Suppressor macrophage treated with lipopolysaccharide for 1 hour (primary cell): ENCODE measurements at regions not wholly inside any gene's neighbourhood (a gene's known extent, or its start where the extent isn't known, plus 50 kb on each side); places are given as distances from the start of the nearest gene placed in this dataset.
"Not testable (repeated sequence)": the region's sequence is repeated elsewhere in the genome, so short reads cannot be mapped to it uniquely, and the experiment has no call there.

Experiments used
- DNase-seq, 3 donors: peaks; one replicate each; pipeline ENCODE4 v3.0.0-alpha.2; 2020 to 2022

- DNase-seq = not testable (repeated sequence)
Observed at GRCh38 chrX:128954697-128955096, 568.6 kb downstream of the SMARCA1 start.

GRCh38 chrX:128931071-128931470, 592.2 kb downstream of the SMARCA1 start:
- no peak for DNase-seq

DNA sequence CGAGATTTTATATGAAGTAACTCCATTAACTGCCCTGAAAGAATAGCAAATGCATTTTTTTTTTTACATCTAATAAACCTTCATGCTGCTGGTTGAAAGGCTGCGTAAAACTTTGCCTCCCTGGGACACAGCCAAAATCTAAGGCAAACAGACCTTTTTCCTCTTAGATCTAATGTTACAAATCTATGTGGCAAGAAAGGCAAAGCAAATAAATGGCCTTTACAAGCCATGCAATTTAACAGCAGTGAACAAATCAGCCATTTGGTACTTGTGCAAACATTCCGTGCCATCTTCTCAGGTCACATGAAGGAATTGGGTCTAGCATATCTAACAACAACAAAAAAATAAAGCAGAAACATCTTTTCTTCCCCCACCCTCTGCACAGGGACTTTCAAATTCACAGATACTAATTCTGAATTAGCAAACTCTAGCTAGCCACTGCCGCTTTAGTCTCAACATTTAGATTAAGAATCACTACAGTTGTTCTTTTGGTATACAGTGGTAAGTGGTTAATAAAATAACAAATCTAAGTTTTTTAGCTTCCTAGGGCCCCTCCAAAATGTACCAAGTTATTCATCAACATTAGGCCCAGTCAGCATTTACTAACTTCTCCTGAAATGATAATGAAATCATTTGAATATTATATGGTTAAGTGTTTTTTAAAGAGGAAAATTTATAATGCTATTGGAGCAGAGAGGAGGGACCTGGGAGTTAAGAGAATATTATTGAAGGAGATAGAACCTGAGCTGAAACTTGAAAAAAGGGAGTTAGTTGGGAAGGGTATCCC, 593.8 kb downstream of the SMARCA1 start:
- no peak for DNase-seq

- no peak for DNase-seq
Observed at GRCh38 chrX:128928636-128929035, 594.7 kb downstream of the SMARCA1 start.

DNA sequence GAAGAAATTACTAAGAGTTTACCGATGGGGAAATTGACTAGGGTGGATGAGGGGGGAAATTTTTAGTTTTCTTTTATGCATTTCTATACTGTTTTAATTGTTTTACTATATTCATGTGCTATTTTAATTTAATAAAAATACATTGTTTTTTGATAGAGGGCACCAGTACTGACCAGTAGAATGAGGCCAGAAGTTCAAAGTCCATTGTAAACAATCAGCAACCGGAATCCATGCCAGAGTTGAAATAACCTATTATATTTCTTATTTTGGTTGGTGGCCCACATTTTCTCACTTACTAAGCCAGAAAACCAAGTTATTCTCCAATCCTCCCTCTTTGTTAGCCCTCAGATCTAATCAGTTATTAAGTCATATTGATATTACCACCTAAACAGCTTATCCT, 595.9 kb downstream of the SMARCA1 start:
- no peak for DNase-seq

DNA sequence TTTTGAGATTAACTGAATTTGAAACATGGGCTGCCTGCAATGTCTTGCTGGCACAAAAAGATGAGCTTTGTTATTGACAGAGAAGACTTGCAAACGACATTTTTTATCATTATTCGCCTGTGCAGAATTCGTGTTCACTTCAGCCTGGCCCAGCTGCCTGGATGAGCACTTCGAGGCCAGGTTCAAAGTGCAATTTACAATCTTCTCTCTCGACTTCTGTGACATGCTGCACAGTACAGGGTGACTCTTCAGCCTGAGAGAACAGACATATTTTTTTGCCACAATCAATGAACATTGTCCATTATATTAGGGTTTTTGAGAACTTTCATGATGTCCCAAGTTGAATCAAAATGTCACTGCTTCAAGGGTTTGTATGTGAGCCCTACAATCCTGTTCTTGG, 616.5 kb downstream of the SMARCA1 start:
- DNase-seq = no peak

GRCh38 chrX:128901018-128901417, 622.3 kb downstream of the SMARCA1 start:
- no peak for DNase-seq

DNA sequence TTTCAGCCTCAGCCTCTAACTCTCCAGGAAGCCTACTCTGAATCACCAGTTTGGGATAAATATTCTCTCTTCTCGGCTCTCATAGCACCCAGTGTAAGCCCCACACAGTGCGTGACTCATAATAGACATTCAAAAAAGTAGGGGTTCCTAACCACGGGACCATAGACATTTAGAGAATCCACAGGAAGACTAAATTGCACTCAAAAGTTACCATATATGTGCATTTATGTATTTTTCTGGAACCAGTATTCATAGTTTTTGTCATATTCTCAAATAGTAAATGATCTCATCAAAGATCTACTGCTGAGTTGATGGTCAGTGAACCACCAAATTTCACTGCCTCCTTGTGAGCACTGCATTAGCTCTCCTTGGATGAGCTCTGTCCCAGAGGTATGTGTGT, 625.7 kb downstream of the SMARCA1 start:
- no peak for DNase-seq

DNA sequence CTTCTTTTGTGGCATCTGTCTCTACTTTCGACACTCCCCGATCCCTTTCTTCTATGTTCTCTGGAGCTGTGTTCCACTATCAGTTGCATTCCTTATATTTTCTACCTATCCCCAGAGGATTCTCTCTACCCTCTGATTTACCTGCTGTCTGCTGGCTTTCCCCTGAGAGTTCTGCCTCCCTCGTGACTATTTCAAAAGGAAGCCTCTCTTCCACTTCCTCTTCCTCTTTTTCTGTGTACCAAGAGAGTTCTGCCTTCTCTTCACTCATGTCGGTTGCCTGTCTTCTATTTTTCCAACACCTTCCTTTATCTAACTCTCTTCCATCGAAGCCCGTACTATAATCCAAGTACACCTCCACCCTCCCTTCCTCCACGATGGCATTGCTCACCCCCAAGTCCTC, 631.7 kb downstream of the SMARCA1 start:
- DNase-seq = peak in 1 of 3 donors; percentile 1

- DNase-seq = no peak
Observed at GRCh38 chrX:128884430-128884829, 638.9 kb downstream of the SMARCA1 start.

GRCh38 chrX:128883650-128884049, 639.6 kb downstream of the SMARCA1 start:
- DNase-seq = no peak

- DNase-seq = no peak
Observed at GRCh38 chrX:128870361-128870760, 652.9 kb downstream of the SMARCA1 start.

GRCh38 chrX:128862557-128862956, 660.7 kb downstream of the SMARCA1 start:
- DNase-seq = no peak

DNA sequence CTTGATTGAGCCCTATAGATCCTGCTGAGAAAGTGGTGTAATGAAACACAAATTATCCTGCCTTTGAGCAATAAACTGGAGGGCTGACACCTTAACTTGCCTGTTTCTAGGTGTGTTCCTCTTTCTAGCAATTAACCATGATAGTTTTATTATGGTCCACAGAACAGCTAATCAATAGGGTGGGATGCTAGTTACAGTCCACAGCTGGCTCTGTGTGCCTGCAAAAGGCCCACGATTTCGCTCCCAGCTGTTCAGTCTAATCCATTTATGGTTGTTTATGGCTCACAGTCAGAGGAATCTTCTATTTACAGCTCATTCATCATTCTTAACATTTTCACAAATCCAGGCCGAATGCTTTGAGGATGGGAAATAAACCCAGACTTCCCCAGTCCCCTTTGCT, 674.9 kb downstream of the SMARCA1 start:
- DNase-seq = no peak

DNA sequence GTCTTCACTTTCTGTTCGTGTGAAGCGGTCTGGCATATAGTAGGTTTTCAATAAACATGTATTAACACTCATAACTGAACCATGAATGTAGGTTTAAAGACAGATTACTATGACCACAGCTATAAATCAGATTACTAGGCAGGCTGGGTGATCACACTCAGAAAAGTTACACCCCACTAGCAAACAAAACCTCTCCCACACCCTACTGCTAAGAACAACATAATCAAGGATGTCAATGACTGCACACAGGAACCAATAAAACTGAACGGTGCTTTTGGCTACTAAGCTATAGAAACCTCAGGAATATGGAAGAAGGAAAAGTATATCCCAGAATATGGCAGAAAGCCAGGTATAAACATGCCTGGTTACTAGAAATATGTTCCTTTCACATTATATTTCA, 676.9 kb downstream of the SMARCA1 start:
- DNase-seq = no peak

- no peak for DNase-seq
Observed at GRCh38 chrX:128818690-128819089, 704.6 kb downstream of the SMARCA1 start.

DNA sequence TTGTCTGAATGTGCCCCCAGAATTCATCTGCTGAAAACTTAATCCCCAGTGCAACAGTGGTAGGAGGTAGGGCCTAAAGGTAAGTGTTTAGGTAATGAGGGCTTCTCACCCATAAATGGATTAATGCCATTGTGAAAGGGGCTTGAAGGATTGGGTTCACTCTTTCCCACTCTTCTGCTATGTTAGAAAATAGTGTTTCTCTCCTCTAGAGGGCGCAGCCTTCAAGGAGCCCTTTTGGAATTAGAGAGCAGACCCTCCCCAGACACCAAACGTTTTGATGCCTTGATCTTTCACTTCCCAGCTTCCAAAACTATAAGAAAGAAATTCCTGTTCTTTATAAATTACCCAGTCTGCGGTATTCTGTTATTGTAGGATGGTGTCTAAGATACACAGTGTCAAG, 706.4 kb downstream of the SMARCA1 start:
- peak in 2 of 3 donors; percentile 3 to 7 for DNase-seq

- no peak for DNase-seq
Observed at GRCh38 chrX:128807367-128807766, 715.9 kb downstream of the SMARCA1 start.

GRCh38 chrX:128805236-128805635, 718.1 kb downstream of the SMARCA1 start:
- DNase-seq = no peak

GRCh38 chrX:128804828-128805227, 718.5 kb downstream of the SMARCA1 start:
- no peak for DNase-seq

DNA sequence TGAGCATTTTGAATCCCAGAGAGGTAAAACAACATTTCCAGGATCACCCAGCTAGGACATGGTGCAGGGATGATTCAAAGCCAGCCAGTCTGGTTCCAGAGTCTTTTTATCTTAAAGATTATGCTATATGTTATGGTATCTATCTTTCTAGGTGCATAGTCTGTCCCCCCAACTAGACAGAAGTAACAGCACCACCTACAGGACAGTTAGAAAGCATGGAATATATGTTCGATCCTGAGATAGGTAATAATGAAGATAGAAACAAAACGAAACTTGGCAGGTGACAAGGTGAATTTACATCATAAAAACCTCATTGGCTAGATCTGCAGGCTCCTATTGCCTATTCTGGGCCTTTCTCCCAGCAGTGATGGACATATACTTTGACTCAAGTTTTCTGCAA, 723.2 kb downstream of the SMARCA1 start:
- DNase-seq = no peak

- not testable (repeated sequence) for DNase-seq
Observed at GRCh38 chrX:128783139-128783538, 730.9 kb upstream of the ACTRT1 start.

- no peak for DNase-seq
Observed at GRCh38 chrX:128781506-128781905, 729.3 kb upstream of the ACTRT1 start.

GRCh38 chrX:128780934-128781333, 728.7 kb upstream of the ACTRT1 start:
- no peak for DNase-seq

GRCh38 chrX:128769495-128769894, 717.3 kb upstream of the ACTRT1 start:
- DNase-seq = no peak
